Right atrium auricular region (tissue), 2 donors: ENCODE measurements at regions not wholly inside any gene's neighbourhood (a gene's known extent, or its start where the extent isn't known, plus 50 kb on each side); places are given as distances from the start of the nearest gene placed in this dataset.

Source experiments
- DNase-seq: peaks from one replicate; pipeline ENCODE4 v3.0.0-alpha.2; 2019; ENCODE audit warnings: low spot score
- H3K27ac ChIP-seq, 2 donors: fragments of 200-600 bp; sonication (generic); 1 replicate in 1 of 2; 2 replicates in 1 of 2; pipeline ENCODE4 v1.5.1; 2016 to 2019
- H3K27me3 ChIP-seq, 2 donors: fragments of 200-600 bp; sonication (generic); one replicate each; pipeline versions ENCODE4 v1.5.1 to v1.6.0; 2017 to 2019
- H3K36me3 ChIP-seq: fragments of 200-600 bp; sonication (generic); one replicate; pipeline ENCODE4 v1.5.1; 2016
- H3K4me1 ChIP-seq, 2 donors: fragments of 200-600 bp; sonication (generic); one replicate each; pipeline versions ENCODE4 v1.5.1 to v1.6.0; 2017 to 2019
- H3K4me3 ChIP-seq, 2 donors: fragments of 200-600 bp; sonication (generic); 1 replicate in 1 of 2; 2 replicates in 1 of 2; pipeline ENCODE4 v1.5.1; 2017 to 2019; ENCODE audit warnings: mild to moderate bottlenecking in 1 of 2, moderate library complexity in 1 of 2
- H3K9me3 ChIP-seq, 2 donors: fragments of 200-600 bp; sonication (generic); one replicate each; pipeline ENCODE4 v1.5.1; 2019
- CTCF ChIP-seq, 2 donors: fragments of 200-600 bp; sonication (generic); IDR thresholded peaks; one replicate each; pipeline ENCODE4 v1.5.1; 2019; ENCODE audit warnings: antibody characterized with exemption in 2 of 2

DNA sequence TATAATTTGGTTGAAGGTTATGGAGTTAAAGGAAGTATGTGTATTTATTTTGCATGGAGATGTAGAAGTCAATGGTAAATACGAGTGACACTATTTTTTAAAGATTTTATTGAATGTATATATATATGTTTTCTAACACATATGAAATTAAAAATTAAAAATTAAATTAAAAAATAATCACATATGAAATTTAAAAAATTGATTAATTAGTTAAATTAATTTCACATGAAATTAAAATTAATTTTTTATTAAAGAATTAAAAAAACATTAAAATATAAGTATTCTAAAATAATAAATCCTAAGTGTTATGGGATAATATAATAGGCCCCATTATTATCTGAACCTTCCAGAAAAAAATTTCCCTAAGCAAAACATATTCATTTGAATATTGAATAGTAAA is 1163.5 kb downstream of the ARAP2 start:
- TF ChIP-seq CTCF (IDR thresholded peaks at IDR 0.05) = no peak
- no peaks in the 10 kb centered on the region for H3K27me3 ChIP-seq

GRCh38 chr4:35087218-35087617 is 1157.1 kb downstream of the ARAP2 start:
- H3K4me3 ChIP-seq = no peak overlapping the region
- H3K9me3 ChIP-seq = no peaks in the 10 kb centered on the region
- H3K36me3 ChIP-seq = no peaks in the 10 kb centered on the region
- no peaks in the 10 kb centered on the region for H3K27me3 ChIP-seq
- TF ChIP-seq CTCF (IDR thresholded peaks at IDR 0.05) = no peak
- no peak for DNase-seq
- H3K27ac ChIP-seq = no peak overlapping the region
- no peaks in the 10 kb centered on the region for H3K4me1 ChIP-seq

More for the DNA sequence above, 1163.5 kb downstream of the ARAP2 start:
- DNase-seq = no peak
- no peaks in the 10 kb centered on the region for H3K36me3 ChIP-seq
- no peak overlapping the region for H3K27ac ChIP-seq
- H3K4me1 ChIP-seq = no peaks in the 10 kb centered on the region
- H3K9me3 ChIP-seq = no peaks in the 10 kb centered on the region
- no peak overlapping the region for H3K4me3 ChIP-seq

DNA sequence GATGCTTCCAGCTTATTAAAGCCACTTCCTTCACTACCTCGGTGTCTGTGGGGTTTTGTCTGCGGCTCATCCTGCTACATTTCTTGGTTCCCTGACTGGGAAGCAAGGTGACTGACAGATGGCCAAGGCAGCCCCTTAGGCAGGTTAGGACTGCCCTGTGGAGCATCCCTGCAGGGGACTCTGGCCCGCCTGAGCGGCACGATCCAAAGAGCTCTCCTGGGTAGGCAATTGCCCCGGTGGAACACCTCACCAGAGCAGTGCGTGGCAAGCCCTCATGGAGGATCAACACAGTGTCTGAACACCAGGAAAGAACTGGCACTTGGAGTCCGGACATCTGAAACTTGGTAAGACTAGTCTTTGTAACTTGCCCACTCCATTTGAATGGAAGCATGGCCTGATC is 1143.4 kb downstream of the ARAP2 start:
- no peaks in the 10 kb centered on the region for H3K36me3 ChIP-seq
- H3K4me1 ChIP-seq = no peaks in the 10 kb centered on the region
- TF ChIP-seq CTCF (IDR thresholded peaks at IDR 0.05) = no peak
- no peak overlapping the region for H3K4me3 ChIP-seq
- no peak for DNase-seq
- H3K27ac ChIP-seq = no peak overlapping the region
- H3K27me3 ChIP-seq = no peaks in the 10 kb centered on the region
- H3K9me3 ChIP-seq = no peaks in the 10 kb centered on the region

DNA sequence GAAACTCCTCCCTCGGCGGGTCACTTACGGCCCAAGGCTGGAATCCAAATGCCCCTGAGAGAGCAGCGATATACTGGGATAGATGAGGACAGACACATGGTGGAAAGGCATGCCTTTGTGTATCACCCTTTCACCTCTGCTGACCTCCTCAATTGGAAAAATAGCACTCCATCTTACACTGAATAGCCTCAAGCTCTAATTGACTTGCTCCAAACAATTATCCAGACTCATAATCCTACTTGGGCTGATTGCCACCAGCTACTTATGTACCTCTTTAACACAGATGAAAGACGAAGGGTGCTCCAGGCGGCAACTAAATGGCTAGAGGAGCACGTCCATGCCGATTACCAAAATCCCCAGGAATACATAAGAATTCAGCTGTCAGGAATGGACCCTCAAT is 1142.2 kb downstream of the ARAP2 start:
- Histone ChIP-seq H3K27me3 (no peaks in the 10 kb centered on the region), H3K36me3 (no peaks in the 10 kb centered on the region), H3K4me1 (no peaks in the 10 kb centered on the region), H3K27ac (no peak overlapping the region), H3K4me3 (no peak overlapping the region), H3K9me3 (no peaks in the 10 kb centered on the region)
- no peak for DNase-seq
- TF ChIP-seq CTCF (IDR thresholded peaks at IDR 0.05) = no peak

DNA sequence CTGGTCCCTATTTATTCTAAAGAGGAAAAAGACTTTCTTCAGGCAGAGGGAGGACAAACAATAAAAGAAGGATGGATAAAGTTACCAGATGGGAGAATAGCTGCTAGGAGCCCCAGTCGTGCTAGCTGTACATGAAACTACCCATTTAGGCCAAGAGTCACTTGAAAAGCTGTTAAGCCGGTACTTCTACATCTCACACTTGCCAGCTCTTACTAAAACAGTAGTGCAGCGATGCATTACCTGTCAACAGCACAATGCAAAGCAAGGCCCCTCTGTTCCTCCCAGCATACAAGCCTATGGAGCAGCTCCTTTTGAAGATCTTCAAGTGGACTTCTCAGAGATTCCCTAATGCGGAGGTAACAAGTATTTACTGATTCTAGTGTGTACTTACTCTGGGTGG is 1138.8 kb downstream of the ARAP2 start:
- no peaks in the 10 kb centered on the region for H3K4me1 ChIP-seq
- no peak overlapping the region for H3K4me3 ChIP-seq
- H3K9me3 ChIP-seq = no peaks in the 10 kb centered on the region
- TF ChIP-seq CTCF (IDR thresholded peaks at IDR 0.05) = no peak
- H3K27me3 ChIP-seq = no peaks in the 10 kb centered on the region
- no peak overlapping the region for H3K27ac ChIP-seq
- no peak for DNase-seq
- no peaks in the 10 kb centered on the region for H3K36me3 ChIP-seq

DNA sequence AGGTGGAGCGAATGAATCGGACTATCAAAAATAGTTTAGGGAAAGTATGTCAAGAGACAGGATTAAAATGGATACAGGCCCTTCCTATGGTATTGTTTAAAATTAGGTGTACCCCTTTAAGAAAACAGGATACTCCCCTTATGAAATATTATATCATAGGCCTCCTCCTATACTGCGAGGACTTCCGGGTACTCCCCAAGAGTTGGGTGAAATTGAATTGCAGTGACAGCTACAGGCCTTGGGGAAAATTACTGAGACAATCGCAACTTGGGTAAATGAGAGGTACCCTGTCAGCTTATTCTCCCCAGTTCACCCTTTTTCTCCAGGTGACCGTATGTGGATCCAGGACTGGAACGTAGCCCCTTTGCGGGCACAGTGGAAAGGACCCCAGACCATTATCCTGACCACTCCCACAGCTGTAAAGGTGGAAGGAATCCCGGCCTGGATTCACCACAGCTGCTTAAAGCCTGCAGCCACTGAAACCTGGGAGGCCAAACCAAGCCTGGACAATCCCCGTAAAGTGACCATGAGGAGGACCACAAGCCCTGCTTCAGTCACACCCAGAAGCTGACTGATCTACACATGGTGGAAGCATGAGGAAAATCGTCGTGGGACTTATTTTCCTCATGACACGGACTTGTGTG is 1138.1 kb downstream of the ARAP2 start:
- no peak overlapping the region for H3K4me3 ChIP-seq
- H3K36me3 ChIP-seq = no peaks in the 10 kb centered on the region
- no peak overlapping the region for H3K27ac ChIP-seq
- DNase-seq = no peak
- no peak for TF ChIP-seq CTCF (IDR thresholded peaks at IDR 0.05)
- H3K9me3 ChIP-seq = no peaks in the 10 kb centered on the region
- H3K27me3 ChIP-seq = no peaks in the 10 kb centered on the region
- no peaks in the 10 kb centered on the region for H3K4me1 ChIP-seq
